Peyer's patch (tissue), 4 donors: ENCODE measurements at regions not wholly inside any gene's neighbourhood (a gene's known extent, or its start where the extent isn't known, plus 50 kb on each side); places are given as distances from the start of the nearest gene placed in this dataset.
"Not testable (repeated sequence)": the region's sequence is repeated elsewhere in the genome, so short reads cannot be mapped to it uniquely, and the experiment has no call there.

Experiments
- DNase-seq, 3 donors: peaks; one replicate each; pipeline ENCODE4 v3.0.0-alpha.2; 2017 to 2019
- H3K27ac ChIP-seq, 4 donors: fragments of 200-600 bp; sonication (generic); one replicate each; pipeline ENCODE4 v1.5.1; 2016 to 2019
- H3K27me3 ChIP-seq, 2 donors: fragments of 200-600 bp; sonication (generic); one replicate each; pipeline ENCODE4 v1.5.1; 2019
- H3K36me3 ChIP-seq, 3 donors: fragments of 200-600 bp; sonication (generic); one replicate each; pipeline ENCODE4 v1.5.1; 2016 to 2019
- H3K4me1 ChIP-seq, 4 donors: fragments of 200-600 bp; sonication (generic); one replicate each; pipeline ENCODE4 v1.5.1; 2016 to 2019
- H3K4me3 ChIP-seq, 4 donors: fragments of 200-600 bp; sonication (generic); 1 replicate in 3 of 4; 2 replicates in 1 of 4; pipeline ENCODE4 v1.5.1; 2016 to 2019; ENCODE audit warnings: mild to moderate bottlenecking in 1 of 4
- H3K9me3 ChIP-seq, 4 donors: fragments of 200-600 bp; sonication (generic); one replicate each; pipeline ENCODE4 v1.5.1; 2016 to 2019; ENCODE audit warnings: mild to moderate bottlenecking in 1 of 4
- small RNA-seq, 2 donors: library from RNA; depleted of rRNA; stranded (forward); fragments of <200 nt; gene quantifications; one replicate each; pipeline ENCODE3, GENCODE V24; 2016

GRCh38 chr10:133785846-133786602 is 159.4 kb upstream of the FRG2B start:
- H3K27me3 ChIP-seq, H3K27ac ChIP-seq, H3K36me3 ChIP-seq, H3K4me3 ChIP-seq, H3K4me1 ChIP-seq, H3K9me3 ChIP-seq: not testable (repeated sequence)
- peak in 1 of 3 donors; percentile 12 for DNase-seq

GRCh38 chr10:133785178-133785577 is 158.6 kb upstream of the FRG2B start:
- not testable (repeated sequence) for H3K27me3 ChIP-seq, H3K4me3 ChIP-seq, DNase-seq, H3K36me3 ChIP-seq, H3K27ac ChIP-seq, H3K4me1 ChIP-seq, H3K9me3 ChIP-seq

- not testable (repeated sequence) for H3K9me3 ChIP-seq, H3K4me1 ChIP-seq, H3K27ac ChIP-seq, H3K27me3 ChIP-seq, H3K36me3 ChIP-seq, H3K4me3 ChIP-seq, DNase-seq
Measured at GRCh38 chr10:133765308-133765707, 138.7 kb upstream of the FRG2B start.

- not testable (repeated sequence) for DNase-seq, H3K36me3 ChIP-seq, H3K9me3 ChIP-seq, H3K4me3 ChIP-seq, H3K27ac ChIP-seq, H3K27me3 ChIP-seq, H3K4me1 ChIP-seq
Measured at GRCh38 chr10:133764823-133765209, 138.2 kb upstream of the FRG2B start.

- DNase-seq, H3K27me3 ChIP-seq, H3K27ac ChIP-seq, H3K9me3 ChIP-seq, H3K4me1 ChIP-seq, H3K4me3 ChIP-seq, H3K36me3 ChIP-seq: not testable (repeated sequence)
Measured at GRCh38 chr10:133763875-133764822, 137.6 kb upstream of the FRG2B start.

- H3K27me3 ChIP-seq, H3K36me3 ChIP-seq, DNase-seq, H3K27ac ChIP-seq, H3K4me1 ChIP-seq, H3K4me3 ChIP-seq, H3K9me3 ChIP-seq: not testable (repeated sequence)
Measured at GRCh38 chr10:133763190-133763589, 136.6 kb upstream of the FRG2B start.

GRCh38 chr10:133753545-133753944 is 127.0 kb upstream of the FRG2B start:
- not testable (repeated sequence) for H3K36me3 ChIP-seq, H3K4me1 ChIP-seq, H3K27me3 ChIP-seq, H3K9me3 ChIP-seq, DNase-seq, H3K27ac ChIP-seq, H3K4me3 ChIP-seq

Small RNAs in the stretch of these regions (small RNA-seq; reads per million reads assigned to genes)
- 0 reads per million in 2 donors for gene BX322534.1
